Mammary epithelial cell (primary cell): ENCODE measurements at regions not wholly inside any gene's neighbourhood (a gene's known extent, or its start where the extent isn't known, plus 50 kb on each side); places are given as distances from the start of the nearest gene placed in this dataset.

ENCODE experiments used
- CTCF ChIP-seq, 2 donors: IDR thresholded peaks in 1 of 2; conservative IDR thresholded peaks in 1 of 2; 2 replicates each; pipeline ENCODE4 v1.5.1; 2011 to 2012; ENCODE audit warnings: inconsistent platforms in 2 of 2, low read length in 2 of 2, mild to moderate bottlenecking in 2 of 2, control low read depth in 1 of 2, low read depth in 1 of 2; ENCODE audit not compliant: insufficient read depth in 1 of 2; ENCODE audit errors: extremely low read depth in 1 of 2
- EZH2 ChIP-seq: IDR thresholded peaks from 2 replicates; pipeline ENCODE4 v1.6.1; 2012; ENCODE audit warnings: low read length, inconsistent platforms, borderline replicate concordance

GRCh38 chr17:77433385-77434135 lies 292.8 kb downstream of the SEC14L1 start:
- no peak for TF ChIP-seq CTCF (conservative IDR thresholded peaks at IDR 0.05 in 1 of 2, IDR thresholded peaks at IDR 0.05 in 1 of 2; ENCODE audit: extremely low read depth in 1 of 2, insufficient read depth in 1 of 2, low read depth in 1 of 2, low read length in 2 of 2)
- no peak for TF ChIP-seq EZH2
